Loucy (cell line): ENCODE measurements at regions not wholly inside any gene's neighbourhood (a gene's known extent, or its start where the extent isn't known, plus 50 kb on each side); places are given as distances from the start of the nearest gene placed in this dataset.

Experiments
- EZH2phosphoT487 ChIP-seq: fragments of 200-600 bp; IDR thresholded peaks from 2 replicates; pipeline ENCODE4 v1.6.1; 2018; ENCODE audit warnings: antibody characterized with exemption, mild to moderate bottlenecking, moderate library complexity, borderline replicate concordance
- TF ChIP-seq, protein P1 (sequence below): fragments of 200-600 bp; sonication (generic); conservative IDR thresholded peaks from 2 replicates; pipeline ENCODE4 v1.5.1; 2014; ENCODE audit warnings: mild to moderate bottlenecking, antibody characterized with exemption, low read length

DNA sequence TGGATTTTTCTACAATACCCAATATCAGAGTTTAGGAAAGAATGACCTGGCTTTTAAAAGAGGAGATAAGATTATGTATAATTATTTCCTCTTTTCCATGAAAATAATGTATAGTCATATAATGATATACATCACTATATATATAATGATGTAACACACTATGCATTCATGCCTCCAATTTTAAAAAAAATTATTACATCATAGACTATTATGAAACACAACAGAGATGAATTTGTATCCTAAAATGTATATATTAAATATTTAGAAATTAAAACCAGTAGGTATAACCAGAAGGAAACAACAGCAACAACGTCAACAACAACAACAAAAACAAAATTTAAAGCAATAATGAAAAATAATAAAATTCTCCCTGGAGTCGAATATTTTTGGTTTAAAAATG, 1856.5 kb upstream of the CDH6 start:
- TF ChIP-seq, protein P1, sequence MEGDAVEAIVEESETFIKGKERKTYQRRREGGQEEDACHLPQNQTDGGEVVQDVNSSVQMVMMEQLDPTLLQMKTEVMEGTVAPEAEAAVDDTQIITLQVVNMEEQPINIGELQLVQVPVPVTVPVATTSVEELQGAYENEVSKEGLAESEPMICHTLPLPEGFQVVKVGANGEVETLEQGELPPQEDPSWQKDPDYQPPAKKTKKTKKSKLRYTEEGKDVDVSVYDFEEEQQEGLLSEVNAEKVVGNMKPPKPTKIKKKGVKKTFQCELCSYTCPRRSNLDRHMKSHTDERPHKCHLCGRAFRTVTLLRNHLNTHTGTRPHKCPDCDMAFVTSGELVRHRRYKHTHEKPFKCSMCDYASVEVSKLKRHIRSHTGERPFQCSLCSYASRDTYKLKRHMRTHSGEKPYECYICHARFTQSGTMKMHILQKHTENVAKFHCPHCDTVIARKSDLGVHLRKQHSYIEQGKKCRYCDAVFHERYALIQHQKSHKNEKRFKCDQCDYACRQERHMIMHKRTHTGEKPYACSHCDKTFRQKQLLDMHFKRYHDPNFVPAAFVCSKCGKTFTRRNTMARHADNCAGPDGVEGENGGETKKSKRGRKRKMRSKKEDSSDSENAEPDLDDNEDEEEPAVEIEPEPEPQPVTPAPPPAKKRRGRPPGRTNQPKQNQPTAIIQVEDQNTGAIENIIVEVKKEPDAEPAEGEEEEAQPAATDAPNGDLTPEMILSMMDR: no peak
- TF ChIP-seq EZH2phosphoT487: no peak
